COLO668 (cell line): ENCODE measurements at regions not wholly inside any gene's neighbourhood (a gene's known extent, or its start where the extent isn't known, plus 50 kb on each side); places are given as distances from the start of the nearest gene placed in this dataset.
A peak's percentile ranks its signal among the peaks of the same experiment; 100 is the strongest.

Experiments
- DNase-seq: peaks from one replicate; lab custom pipeline; 2025; ENCODE audit not compliant: unreplicated experiment; lab: John Stamatoyannopoulos, UW

DNA sequence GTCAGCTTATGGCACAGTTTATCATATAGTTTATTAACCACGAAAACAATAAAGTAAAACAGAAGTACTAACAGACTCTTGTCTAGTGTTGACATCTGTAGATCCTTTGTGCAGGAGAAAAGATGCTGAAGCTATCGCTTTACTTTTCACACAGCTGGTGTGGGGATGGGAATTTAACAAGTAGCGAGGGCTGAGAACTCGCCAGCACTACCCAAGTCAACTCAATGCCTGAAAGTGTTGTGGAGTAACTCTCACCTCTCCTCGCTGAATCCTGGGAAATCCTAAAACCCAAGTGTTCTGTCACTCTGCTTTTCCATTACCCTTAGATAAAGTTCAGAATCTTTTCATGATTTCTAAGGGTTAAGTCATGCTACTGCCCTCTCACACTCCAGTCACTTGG lies 264.2 kb downstream of the BMP4 start:
- DNase-seq = no peak

- DNase-seq = no peak
Measured at GRCh38 chr14:53683229-53683628, 273.4 kb downstream of the BMP4 start.

GRCh38 chr14:53672526-53672925 lies 284.1 kb downstream of the BMP4 start:
- DNase-seq = no peak

GRCh38 chr14:53670701-53671100 lies 285.9 kb downstream of the BMP4 start:
- DNase-seq = no peak

DNA sequence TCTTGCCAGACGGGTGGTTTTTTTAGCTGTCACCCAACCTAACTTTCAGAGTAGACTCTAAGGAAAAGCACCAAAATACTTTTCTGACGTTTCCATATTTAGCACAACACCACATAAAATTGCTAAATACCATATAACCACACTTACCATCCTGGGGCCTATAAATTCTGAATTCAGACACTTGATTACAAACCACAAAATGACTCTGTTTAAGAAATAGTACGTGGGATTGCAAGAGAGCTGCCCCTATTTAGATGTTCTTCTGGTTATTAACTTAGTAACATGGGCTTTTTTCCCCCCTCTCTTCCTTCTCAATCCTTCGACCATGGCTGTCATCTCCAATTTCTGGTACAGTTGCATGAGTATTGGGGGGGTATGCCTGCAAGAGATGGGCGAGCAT lies 287.7 kb downstream of the BMP4 start:
- DNase-seq = no peak

GRCh38 chr14:53663709-53664108 lies 292.9 kb downstream of the BMP4 start:
- peak; percentile 16 for DNase-seq

DNA sequence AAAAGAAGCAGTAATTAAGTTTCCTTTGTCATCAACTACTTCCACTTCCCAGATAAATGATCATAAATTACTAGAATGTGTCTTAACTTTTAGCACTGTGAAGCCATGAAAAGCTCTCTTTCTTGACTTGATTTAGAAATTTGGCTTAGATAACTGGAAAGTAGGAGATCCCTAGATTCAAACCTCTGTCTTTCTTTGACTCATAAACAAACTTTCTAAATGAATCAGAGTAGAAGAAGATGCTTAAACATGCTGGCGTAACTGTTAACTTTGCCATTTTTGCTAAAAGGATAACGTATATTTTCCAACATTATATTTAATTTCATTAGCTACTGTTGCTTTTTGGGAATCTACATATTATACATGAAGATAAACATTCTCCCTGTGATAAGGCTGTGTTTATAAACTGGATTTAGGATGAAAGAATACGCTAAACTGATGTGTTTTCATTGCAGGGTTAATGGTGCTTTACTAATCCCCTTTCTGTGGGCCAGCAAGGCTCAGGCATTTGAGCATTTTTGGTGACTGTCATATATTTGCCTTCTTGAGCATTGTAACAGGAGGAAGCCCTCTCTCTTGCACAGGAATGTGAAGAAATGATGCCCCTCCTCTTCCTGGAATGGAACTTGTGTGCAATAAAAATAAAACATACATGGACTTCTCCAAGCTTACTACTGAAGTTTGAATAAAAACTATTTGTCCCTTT lies 301.4 kb downstream of the BMP4 start:
- DNase-seq = no peak

- DNase-seq = no peak
Measured at GRCh38 chr14:53652068-53652467, 304.6 kb downstream of the BMP4 start.

- no peak for DNase-seq
Measured at GRCh38 chr14:53651096-53651740, 305.4 kb downstream of the BMP4 start.

DNA sequence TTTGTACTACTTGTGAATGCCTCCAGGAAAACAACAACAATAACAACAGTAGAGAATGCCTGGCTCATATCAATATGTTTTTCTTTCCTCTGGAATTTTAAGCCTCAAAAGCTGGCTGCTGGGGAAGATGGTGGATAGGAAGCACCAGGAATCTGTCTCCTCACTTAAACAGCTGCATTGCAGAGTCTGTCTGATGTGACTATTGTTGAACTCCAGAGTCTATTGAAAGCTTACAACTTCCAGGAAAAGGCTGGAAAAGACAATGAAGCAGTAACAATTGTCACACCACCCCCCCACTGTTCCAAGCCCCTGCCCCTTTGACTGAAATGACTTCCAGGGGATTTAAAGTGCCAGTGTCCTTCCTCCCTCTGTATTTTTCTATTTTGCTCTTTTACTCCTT lies 309.7 kb downstream of the BMP4 start:
- no peak for DNase-seq

GRCh38 chr14:53640695-53641094 lies 315.9 kb downstream of the BMP4 start:
- DNase-seq = no peak

DNA sequence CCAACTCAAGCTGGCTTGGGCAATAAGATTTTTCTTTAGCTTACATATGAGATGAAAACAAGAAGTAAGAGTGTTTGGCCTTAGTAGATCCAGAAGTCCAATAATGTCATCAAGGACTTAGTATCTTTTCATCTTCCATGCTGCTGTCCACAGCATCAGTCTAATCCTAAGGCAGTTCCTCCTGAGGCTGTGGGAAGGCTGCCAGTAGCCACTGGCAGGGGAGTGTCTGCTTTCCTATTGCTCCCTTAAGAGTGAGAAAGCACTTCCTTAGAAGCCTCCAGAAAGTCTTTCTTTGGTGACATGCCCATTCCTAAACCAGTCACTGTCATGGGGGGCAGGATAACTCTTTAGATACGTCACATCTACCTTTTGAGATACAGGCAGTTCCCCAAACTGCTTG lies 317.7 kb downstream of the BMP4 start:
- DNase-seq = no peak

- DNase-seq = no peak
Measured at GRCh38 chr14:53634793-53635192, 321.8 kb downstream of the BMP4 start.

DNA sequence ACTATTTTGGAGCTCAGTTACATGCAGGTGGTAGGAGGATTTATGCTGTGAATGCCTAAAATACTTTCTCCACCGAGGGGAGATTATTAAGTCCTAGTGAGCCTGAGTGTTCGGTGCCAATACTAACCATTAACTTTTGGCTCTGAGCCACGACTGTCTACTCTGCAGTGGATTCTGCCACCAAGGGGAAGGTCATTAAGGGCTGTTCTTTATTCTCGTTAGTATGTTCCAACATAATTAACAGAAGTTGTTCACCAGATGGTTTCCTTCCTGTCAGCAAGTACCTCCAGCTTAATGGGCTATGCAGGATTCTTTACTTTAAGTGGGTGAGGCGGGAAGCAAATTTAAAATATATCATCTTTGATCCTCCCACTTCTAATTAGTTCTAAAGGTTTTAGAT lies 326.3 kb downstream of the BMP4 start:
- peak; percentile 58 for DNase-seq

DNA sequence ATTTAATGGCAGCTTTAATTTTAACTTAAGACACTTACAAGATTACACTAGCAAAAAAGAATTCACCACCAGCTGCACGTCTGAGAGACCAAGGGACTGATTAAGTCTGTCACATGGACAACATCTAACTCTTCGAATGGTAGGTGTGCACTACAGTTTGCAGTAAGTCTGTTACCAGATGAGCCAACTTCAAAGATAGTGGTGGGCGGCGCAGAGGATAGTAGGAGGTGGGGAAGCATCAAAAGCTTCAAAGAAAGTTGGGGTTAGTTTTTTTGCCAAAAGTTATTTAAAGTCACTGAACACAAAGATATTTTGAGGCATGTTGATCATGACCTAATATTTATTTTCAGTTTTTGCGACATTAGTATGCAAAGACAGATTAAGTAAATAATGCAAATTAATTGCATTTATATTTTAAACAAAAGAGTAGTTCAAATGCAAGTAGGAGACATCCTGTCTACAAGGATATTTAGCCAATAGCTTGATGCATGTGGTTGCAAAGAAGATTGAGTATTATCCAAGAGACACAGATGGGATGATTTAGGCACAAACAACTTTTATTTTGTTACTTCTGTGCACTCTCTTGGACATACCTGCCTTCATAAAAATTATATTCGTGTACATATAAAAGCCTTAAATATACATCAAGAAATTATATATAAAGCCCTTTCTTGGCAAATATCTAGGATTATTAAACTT lies 327.7 kb downstream of the BMP4 start:
- DNase-seq = no peak

GRCh38 chr14:53628261-53628660 lies 328.4 kb downstream of the BMP4 start:
- no peak for DNase-seq

DNA sequence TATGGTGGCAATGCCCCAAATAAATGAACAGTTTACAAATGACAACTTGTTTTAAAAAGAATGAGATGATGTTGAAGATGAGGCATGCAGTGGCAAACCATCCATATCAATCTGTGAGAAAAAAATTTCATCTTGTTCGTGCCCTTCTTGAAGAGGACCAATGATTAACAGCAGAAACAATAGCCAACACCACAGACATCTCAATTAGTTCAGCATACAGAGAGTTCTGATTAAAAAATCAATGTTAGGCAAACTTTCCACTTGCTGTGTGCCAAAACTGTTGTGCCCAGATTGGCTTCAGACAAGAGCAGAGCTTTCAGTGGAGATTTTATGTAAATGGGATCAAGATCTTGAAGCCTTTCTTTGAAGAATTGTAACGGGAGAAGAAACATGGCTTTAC lies 329.9 kb downstream of the BMP4 start:
- no peak for DNase-seq

GRCh38 chr14:53622447-53622846 lies 334.2 kb downstream of the BMP4 start:
- no peak for DNase-seq

GRCh38 chr14:53621921-53622320 lies 334.7 kb downstream of the BMP4 start:
- no peak for DNase-seq

GRCh38 chr14:53621433-53621832 lies 335.2 kb downstream of the BMP4 start:
- no peak for DNase-seq

GRCh38 chr14:53620890-53621289 lies 335.7 kb downstream of the BMP4 start:
- DNase-seq = no peak

GRCh38 chr14:53620317-53620716 lies 336.3 kb downstream of the BMP4 start:
- DNase-seq = no peak
